Posterior cingulate gyrus (tissue), 11 donors: ENCODE measurements at regions not wholly inside any gene's neighbourhood (a gene's known extent, or its start where the extent isn't known, plus 50 kb on each side); places are given as distances from the start of the nearest gene placed in this dataset.

ENCODE experiments used
- DNase-seq, 10 donors: peaks; one replicate each; pipeline versions ENCODE4 v3.0.0 to v3.0.0-alpha.2; 2020 to 2021; ENCODE audit warnings: mixed read lengths in 3 of 10
- intact Hi-C: fragments of 100-400 bp; cut with DNase I; formaldehyde crosslinking; loops from one replicate; pipeline ENCODE4 v1.15.1; 2023

DNA sequence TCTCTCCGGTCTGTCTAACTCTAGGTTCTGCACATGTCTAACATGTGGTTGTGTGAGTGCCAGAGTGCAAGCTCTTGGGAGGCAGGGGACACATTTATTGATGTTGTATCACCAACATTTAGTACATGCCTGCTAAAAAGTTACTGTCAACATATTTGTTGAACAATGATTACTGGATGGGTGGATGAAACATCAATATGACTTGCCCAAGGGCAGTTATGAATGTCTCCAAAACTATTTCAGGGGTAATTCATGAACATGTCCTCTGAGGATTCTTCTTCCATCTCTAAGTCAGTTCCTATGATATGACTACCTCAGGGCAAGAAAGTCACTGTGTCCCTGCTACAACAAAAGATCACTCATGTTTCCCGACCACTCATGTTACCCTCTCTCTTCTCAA, 91.3 kb upstream of the STEAP1B start:
- intact Hi-C loops, result no loop called here
- no peak for DNase-seq

DNA sequence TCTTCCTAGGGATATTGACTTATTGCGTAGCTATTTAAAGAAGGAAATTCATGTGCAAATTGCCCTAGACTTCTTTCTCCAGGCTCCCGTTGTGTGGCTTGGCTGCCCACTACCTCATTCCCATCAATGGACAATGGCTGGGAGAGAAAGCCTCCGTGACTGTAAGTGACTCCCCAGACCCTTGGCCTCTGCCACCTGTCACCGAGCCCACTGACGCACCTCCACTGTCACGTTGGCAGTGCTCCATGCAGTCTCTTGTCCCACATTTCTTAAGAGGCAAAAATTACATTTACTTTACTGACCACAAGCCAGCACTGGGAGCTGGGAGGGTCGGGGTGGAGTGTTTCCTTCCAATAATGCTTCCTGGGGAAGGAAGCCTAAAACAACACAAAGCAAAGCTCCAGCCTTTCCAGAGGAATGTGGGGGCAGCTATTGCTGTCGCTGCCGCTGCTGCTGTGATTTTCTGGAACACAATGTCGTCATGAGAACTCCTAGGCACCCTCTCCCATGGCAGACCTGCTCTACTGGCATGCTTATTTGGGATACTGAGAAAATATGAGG, 89.7 kb upstream of the STEAP1B start:
- intact Hi-C loops, result no loop called here
- DNase-seq, result peak in 6 of 10 donors; percentile 7 to 84 (median 38)

DNA sequence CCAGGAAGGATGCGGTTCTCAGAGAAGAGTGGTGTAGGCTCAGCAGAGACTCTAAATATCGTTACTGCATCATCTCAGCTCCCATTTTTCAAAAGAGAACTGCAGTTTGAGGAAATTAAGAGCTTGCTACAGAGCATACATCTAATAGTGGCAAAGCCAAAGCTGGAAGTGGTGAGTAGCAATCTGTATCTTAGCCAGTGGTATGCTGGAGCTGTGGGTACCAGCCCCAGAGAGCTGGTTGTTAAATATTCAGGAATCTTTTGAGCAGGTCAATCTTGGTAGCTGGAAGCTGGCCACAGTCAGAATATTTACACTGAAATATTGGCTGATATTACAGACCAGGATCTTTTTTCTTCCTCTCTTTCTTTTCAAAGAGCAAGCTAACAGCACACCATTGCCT, 88.4 kb upstream of the STEAP1B start:
- DNase-seq, result no peak
- intact Hi-C loops, result no loop called here

DNA sequence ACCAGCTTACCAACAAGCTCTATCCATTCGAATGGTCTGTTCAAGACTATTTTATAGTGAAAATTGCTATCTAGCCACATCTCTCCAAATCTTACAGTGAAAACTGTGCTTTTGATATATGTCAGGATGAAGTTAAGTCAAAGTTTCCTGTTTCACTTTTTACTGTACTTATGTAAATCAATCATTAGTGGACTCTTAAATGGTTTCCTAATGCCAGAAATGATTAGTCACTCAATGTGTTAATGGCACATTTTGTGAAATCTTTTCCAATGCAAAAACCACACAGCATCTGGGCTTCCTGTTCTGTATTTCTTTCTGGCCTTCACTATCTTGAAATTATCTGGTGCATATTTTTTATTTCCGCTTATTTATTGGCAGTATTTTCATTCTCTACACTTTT, 87.3 kb upstream of the STEAP1B start:
- DNase-seq, result no peak
- intact Hi-C loops, result no loop called here

DNA sequence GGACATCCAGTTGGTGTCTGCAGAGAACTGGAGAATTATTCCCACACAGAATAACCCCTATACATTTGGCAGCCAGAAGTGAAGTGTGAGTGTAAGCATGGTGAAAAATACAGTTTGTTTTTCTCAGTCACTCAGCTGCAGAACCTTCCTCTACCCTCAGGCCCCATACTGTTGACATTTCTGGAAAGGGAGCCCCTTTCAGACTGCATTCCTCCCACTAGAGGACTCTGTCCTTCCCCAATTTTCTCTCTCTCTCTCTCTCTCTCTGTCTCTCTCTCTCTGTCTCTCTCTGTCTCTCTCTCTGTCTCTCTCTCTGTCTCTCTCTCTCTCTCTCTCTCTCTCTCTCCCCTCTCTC, 86.8 kb upstream of the STEAP1B start:
- no peak for DNase-seq
- intact Hi-C loops, result no loop called here

DNA sequence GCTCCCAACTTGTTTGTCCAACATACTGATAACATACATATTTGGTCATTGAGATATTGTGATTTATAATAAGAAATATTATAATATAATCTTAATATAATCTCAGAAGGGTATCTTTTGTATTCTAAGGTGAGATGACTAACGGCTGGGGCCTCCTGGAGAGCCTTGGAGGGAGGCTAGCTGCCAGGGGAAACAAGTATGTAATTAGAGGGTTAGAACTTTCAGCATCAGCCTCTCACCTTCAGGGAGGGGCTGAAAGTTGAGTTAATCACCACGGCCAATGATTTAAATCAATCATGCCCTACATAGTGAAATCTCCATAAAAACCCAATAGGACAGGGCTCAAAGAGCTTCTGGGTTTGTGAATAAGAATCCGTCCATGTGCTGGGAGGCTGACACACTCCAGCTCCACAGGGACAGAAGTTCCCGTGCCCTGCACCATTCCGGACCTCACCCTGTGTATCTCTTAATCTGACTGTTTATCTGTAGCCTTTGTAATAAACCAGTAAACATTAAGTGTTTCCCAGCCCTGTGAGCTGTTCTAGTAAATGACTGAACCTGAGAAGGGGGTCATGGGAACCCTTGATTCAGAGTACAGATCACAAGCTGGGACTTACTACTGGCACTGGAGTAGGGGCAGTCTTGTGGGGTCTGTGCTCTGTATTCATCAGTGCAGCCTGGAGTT, 86.3 kb upstream of the STEAP1B start:
- intact Hi-C loops, result no loop called here

DNA sequence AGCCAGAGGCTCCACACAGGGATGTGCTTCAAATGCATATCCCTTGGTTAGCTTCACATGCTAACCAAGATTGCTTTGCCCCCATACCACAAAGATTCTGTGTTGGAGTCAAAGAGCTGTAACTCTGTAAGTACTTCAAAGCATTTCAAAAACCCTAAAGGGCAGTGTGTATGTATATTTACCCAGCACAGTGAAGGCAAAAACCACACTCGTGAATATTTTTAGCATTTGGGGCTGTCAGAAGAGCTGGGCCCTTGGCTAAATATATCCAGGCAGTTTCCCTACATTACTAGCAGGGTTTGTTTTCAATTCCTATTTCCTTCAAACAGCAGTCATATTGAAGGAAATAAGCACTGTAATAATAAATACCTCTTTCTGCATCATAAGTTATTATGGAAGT, 84.2 kb upstream of the STEAP1B start:
- no peak for DNase-seq
- intact Hi-C loops, result no loop called here

More for the DNA sequence above, 86.3 kb upstream of the STEAP1B start:
- no peak for DNase-seq

DNA sequence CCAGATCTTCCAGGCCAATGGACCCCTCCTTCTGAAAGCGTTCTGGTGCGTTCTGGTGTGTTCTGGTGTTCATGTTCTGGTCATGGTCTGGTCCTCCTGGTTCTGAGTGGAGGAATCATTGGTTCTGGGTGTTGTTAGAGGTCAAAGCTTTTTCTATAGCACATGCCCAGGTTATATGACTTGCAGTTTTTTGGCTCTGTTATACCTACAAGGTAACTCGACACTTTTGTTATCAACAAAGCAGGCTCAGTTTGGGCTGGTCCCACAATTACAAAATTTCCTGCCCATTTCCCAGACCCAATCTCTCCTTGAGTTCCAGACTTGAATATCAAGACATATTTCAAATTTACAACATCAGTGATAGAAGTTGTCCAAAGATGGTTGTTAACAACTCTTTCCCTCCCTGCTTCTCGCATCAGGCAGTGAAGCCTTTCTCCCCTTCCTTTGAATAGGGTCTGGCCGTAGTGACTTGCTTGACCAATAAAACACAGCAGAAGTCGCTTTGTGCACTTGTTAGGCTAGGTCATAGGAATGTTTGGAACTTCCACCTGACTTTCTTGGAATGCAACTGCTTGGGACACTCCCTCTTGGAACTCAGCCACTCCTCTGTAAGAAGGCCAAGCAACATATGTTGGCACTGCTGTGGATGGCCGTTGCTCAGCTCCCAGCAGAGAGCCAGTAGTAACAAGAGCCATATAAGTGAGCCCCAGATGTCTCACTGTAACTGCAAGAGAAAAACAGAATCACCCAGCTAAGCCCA, 83.1 kb upstream of the STEAP1B start:
- DNase-seq, result no peak
- intact Hi-C loops, result no loop called here

DNA sequence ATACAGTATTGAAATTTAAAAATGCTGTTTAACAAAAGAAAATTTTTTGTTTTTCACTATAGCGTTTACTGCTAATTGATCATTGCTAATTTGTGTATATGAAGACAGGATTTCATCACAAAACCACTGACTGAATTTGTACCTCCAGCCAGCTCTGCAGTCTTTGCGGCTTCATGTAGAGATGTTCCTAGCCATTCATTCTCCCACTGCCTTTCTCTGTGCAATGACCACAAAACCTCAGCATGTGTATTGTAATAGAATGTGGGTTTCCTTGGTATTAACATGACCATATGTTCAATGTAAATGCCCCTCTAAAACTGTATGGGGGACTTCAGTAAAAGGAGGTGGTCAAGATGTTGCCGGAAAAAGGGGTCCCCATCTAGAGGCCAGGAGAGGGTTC, 81.1 kb upstream of the STEAP1B start:
- no peak for DNase-seq
- intact Hi-C loops, result no loop called here

DNA sequence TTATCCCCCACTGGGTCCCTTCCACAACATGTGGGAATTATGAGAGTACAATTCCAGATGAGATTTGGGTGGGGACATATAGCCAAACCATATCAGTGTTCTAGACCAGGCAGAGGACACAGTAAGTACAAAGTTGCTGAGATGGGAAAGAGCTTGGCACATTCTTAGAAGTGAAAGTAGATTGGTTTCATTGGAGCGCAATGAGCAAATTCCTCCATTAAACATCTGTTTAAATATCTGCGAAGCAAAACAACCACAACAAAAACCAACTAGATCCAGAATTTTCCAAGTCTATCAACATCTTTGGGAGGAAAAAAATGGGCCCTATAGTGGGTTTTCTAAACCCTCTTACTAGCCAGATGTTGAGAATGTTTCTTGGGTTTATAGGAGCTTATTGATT, 80.0 kb upstream of the STEAP1B start:
- intact Hi-C loops, result no loop called here
- no peak for DNase-seq

DNA sequence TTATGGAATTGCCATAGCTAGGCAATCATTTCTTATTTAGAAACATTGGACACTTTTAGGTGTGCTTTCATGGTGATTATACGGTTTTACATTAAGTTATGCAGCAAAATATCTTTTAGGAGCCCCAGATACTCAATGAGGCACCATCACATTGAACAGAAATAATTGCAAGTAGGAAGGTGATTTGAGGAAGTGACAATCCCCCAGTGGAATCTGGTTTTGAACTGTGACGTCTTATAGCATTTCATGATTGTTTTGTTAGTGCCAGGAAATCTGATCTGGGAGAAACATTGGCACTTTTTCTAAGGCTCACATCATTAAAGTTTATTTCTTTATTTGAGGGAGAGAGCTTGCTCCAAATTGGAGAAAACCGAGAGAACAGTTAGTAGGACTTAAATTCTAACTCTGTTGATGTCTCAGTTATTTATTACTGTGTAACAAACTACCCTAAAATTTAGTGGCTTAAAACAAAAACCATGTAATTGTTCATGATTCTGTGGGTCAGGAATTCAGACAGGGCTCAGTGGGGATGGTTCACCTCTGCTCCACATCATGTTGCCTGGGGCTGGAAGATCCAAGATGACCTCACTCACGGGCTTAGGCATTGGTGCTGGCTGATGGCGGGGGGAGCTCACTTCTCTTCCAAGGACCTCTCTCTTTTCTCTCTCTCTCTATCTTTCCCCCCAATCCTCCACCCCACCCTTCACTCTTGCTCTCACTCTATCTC, 78.2 kb upstream of the STEAP1B start:
- no peak for DNase-seq
- intact Hi-C loops, result no loop called here

DNA sequence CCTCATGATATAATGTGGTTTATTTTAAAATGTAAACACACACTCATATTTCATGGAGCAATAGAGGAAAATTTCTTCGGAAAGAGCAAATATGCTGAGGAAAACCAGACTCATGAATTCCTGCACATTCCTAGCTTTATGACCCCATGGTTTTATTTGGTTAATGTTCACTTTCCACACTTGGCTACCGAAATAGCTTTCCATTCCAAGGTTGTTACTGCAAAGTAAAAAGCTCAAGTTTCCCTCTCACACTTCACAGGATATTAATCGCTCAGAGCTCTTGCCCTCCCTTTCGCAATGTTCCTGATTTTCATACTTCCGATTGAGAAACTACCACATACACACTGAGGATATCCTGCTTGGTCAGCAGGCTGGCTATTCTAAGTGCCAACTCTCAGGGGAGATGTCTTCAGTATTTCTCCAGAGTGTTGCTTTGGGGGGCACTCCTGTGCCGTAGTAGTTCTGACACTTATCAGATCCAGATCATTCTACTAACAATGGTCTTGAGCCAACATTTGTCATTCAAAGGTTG, 77.5 kb upstream of the STEAP1B start:
- no peak for DNase-seq
- intact Hi-C loops, result no loop called here

DNA sequence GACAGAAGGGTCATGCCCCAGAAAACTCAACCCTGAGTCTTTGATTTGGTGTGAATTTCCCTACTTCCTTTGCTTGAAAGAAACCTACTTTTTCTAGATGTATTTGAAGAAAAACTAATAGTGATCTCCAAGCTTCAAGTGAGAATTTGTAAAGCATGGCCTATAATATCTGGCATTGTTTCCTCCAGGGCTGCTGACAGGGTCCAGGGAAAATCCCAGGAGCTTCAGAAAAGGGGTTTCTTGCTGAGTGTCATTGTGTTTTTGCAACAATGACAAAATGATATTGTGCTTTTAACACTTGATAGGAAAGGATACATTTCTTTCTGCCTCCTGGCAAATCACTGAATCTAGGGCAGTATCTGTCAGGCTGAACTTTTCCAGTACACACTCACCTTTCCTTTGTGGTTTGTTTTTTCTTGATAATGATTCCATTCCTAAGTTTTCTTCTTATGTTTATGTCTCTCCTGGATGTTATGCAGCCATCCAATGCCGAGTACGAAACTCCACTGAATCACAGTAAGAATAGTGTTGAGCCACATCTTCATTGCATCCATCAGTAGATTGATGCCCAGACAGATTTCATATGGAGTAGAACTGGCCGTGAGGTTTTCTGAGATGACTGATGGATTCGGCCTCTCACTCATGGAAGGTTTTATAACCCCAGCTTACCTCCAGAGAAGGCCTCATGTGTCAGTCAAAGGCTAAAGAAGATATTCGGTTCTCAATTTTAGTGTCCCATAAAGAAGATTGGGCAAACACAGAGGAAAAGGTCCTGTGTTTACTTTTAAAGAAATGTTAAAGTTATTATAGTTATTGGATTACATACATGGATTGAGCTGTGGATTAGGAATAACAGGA, 76.9 kb upstream of the STEAP1B start:
- no peak for DNase-seq
- intact Hi-C loops, result no loop called here

DNA sequence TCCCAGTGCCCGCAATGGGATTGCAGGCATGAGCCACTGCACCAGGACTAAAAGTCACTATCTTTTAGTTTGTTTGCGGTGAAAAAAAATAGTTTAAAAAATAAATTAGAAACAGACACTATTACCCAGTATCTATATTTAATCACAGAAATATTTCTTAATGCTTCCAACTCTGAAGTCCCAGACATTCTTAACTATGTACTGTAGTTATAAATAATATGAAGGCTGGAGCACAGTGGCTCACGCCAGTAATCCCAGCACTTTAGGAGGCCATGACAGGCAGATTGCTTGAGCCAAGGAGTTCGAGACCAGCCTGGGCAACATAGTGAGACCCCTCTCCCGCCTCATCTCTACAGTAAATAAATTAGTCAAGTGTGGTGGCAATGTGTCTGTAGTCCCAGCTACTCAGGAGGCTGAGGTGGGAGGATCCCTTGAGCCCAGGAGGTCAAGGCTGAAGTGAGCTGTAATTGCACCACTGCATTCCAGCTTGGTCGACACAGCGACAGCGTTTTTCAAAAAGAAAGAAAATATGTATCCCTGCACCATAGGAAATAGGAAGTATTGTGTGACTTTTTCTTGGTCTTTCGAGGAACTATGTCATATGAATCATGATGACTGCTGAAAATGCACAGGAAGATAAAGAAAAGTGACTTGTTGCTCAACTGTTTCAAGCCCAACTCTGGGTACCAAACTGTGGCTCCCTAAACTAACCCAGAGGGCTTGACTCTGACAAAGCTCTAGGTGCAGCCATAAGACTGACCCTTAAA, 74.9 kb upstream of the STEAP1B start:
- intact Hi-C loops, result no loop called here
- no peak for DNase-seq

DNA sequence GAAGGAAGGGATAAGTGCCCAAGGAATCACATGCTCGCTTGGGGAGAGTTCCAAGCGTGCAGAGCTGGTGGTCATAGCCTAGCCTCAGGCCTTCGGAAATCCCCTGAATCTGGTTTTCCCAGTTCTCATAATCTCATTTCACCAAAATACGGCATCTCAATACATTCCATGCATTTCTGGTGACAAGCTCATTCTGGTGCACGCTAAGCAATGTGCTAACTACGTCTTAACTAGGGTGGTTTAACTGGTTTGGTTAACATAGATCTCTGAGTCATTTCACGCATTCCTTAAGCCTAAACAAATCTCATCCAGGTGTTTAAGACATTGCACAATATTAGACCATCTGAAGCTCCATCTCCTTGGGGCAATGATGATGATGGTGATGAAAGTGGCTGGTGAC, 72.9 kb upstream of the STEAP1B start:
- intact Hi-C loops, result no loop called here

DNA sequence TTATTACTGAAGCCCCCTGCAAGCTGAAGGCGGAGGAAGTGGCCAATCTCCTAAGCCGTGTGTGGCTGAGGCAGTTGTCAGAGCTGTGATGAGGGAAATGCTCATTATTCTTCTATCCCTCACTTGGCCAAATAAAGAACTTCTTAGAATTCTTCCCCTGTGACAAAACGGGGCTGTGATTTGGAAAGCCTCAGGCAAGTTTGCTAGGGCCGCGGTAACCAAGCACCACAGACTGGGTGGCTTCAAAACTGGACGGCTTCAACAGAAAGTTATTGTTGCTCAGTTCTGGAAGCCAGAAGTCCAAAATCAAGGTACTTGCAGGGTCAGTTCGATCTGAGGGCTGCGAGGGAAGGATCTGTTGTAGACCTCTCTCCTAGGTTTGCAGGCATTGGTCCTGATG, 72.3 kb upstream of the STEAP1B start:
- DNase-seq, result no peak
- intact Hi-C loops, result no loop called here

More for the DNA sequence above, 72.9 kb upstream of the STEAP1B start:
- DNase-seq, result no peak

DNA sequence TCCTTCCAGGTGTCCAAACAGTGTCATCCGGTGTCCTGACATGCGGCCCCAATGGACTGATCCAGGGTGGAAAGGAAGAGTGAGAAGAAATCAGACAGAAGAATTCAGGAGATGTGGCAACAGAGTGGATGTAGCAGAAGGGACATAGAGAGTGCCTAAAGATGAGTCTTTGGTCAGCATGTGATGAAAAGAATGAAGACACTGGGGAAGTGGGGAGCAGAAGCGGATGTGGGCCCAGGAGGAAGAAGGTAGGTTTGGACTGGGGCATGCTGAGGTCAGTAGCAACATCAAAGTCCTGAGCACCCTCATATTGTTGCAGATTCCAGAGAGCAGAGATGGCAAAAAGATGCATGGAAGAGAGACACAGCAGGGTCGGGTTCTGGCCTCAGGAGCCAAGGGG, 71.8 kb upstream of the STEAP1B start:
- no peak for DNase-seq
- intact Hi-C loops, result no loop called here

DNA sequence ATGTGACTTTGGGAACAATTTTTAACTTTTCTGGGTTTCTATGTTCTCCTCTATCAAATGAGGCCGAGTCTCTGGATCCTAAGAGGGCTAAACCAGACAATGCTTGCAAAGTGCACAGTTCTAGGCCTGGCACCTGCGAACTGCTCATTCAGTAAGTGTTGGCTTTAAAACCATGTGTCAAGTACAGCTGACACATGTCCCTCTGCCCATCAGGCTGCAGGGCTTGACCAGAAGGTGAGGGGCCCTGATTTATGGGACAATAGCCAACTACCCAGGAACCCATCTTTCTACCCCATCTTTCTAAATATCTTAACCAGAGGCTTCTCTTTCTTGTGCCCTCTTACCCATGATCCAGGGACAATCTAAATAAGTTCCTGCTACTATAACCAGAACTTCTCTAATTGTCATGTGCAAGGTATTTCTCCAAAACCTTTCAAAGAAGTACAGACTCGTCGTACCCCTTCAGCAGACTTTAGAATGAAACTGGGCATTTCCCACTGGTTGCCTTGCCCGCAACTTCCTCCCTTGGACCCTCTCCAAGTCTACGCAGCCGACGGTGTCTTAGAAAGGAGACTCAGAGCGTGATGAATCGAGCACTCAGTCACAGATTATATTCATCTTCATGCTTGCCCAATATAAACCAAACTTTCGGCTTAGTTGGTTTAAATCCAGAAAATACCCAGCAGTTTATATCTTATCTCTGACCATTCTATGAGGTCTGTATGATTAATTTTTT, 69.8 kb upstream of the STEAP1B start:
- intact Hi-C loops, result loop anchor here (10.0 kb wide), 1 partner anchor 255 kb away; the partner anchor contains the start of gene TOMM7
- peak in 1 of 10 donors; percentile 73 for DNase-seq

DNA sequence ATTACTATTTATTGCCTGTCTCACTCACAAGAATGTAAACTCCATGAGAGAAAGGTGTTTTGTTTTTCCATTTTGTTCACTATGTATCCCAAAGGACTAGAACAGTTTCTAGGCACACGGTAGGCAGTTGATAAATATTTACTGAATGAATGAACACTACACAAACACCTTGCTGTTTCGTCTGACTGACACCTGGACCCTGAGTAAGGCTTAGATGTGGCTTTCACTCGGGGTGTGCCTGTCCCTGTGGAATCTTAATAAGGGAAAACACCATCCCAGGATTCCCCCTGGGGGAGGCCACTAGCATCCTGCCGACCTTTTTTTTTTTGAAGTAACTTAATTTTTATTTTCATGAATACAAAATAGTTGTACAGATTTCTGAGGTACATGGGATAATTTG, 66.6 kb upstream of the STEAP1B start:
- DNase-seq, result no peak
- intact Hi-C loops, result loop anchor here (10.0 kb wide), 1 partner anchor 258 kb away; the partner anchor contains the start of gene TOMM7
